Lower lobe of right lung (tissue), 2 donors: ENCODE measurements at regions not wholly inside any gene's neighbourhood (a gene's known extent, or its start where the extent isn't known, plus 50 kb on each side); places are given as distances from the start of the nearest gene placed in this dataset.
A peak's percentile ranks its signal among the peaks of the same experiment; 100 is the strongest.

Source experiments
- ATAC-seq, 2 donors: fragments of 200-7000 bp; cut with Tn5 transposase; one replicate each; pipeline ENCODE4 v1.9.1; 2020 to 2022; ENCODE audit warnings: mild to moderate bottlenecking in 2 of 2, moderate library complexity in 2 of 2
- DNase-seq: peaks from one replicate; pipeline ENCODE4 v3.0.0-alpha.2; 2020
- H3K27ac ChIP-seq: fragments of 200-600 bp; one replicate; pipeline ENCODE4 v1.8.0; 2022
- H3K27me3 ChIP-seq: fragments of 200-600 bp; one replicate; pipeline ENCODE4 v1.8.0; 2022; ENCODE audit warnings: low read depth
- H3K36me3 ChIP-seq: fragments of 200-600 bp; one replicate; pipeline ENCODE4 v1.8.0; 2022; ENCODE audit warnings: mild to moderate bottlenecking
- H3K4me1 ChIP-seq: fragments of 200-600 bp; one replicate; pipeline ENCODE4 v1.8.0; 2022
- H3K4me3 ChIP-seq: fragments of 200-600 bp; one replicate; pipeline ENCODE4 v1.8.0; 2022; ENCODE audit warnings: mild to moderate bottlenecking
- H3K9me3 ChIP-seq: fragments of 200-600 bp; one replicate; pipeline ENCODE4 v1.8.0; 2022
- CTCF ChIP-seq: fragments of 200-600 bp; IDR thresholded peaks from one replicate; pipeline ENCODE4 v1.8.0; 2022; ENCODE audit warnings: antibody characterized with exemption, mild to moderate bottlenecking
- intact Hi-C: fragments of 100-400 bp; cut with DNase I; formaldehyde crosslinking; loops from one replicate; pipeline ENCODE4 v1.11.0; 2022
- donor health status: DM: no; HTN: yes; CAD: no; lungs with severe emphysema.

- intact Hi-C loops, result no loop called here
- ATAC-seq (no peak), DNase-seq (no peak)
- H3K27me3 ChIP-seq, result no peaks in the 10 kb centered on the region
- peak; percentile 42 for TF ChIP-seq CTCF
- no peak overlapping the region for H3K4me3 ChIP-seq
- H3K27ac ChIP-seq, result no peak overlapping the region
- H3K4me1 ChIP-seq, result no peaks in the 10 kb centered on the region
- H3K9me3 ChIP-seq, result no peaks in the 10 kb centered on the region
- H3K36me3 ChIP-seq, result no peaks in the 10 kb centered on the region
These were observed 82.1 kb downstream of the AVPR1A start for GRCh38 chr12:63068857-63069442.

GRCh38 chr12:63066782-63067181 lies 84.2 kb downstream of the AVPR1A start:
- no peak for ATAC-seq
- Histone ChIP-seq H3K36me3 (no peaks in the 10 kb centered on the region), H3K9me3 (no peaks in the 10 kb centered on the region), H3K27me3 (no peaks in the 10 kb centered on the region), H3K4me1 (no peaks in the 10 kb centered on the region), H3K27ac (no peak overlapping the region), H3K4me3 (no peak overlapping the region)
- no peak for DNase-seq
- no peak for TF ChIP-seq CTCF
- intact Hi-C loops, result no loop called here

GRCh38 chr12:63066136-63066535 lies 84.9 kb downstream of the AVPR1A start:
- no peaks in the 10 kb centered on the region for H3K27me3 ChIP-seq
- ATAC-seq, result no peak
- DNase-seq, result no peak
- H3K4me3 ChIP-seq, result no peak overlapping the region
- H3K9me3 ChIP-seq, result no peaks in the 10 kb centered on the region
- no peak for TF ChIP-seq CTCF
- intact Hi-C loops, result no loop called here
- no peak overlapping the region for H3K27ac ChIP-seq
- H3K4me1 ChIP-seq, result no peaks in the 10 kb centered on the region
- no peaks in the 10 kb centered on the region for H3K36me3 ChIP-seq

- H3K27me3 ChIP-seq, result no peaks in the 10 kb centered on the region
- intact Hi-C loops, result no loop called here
- TF ChIP-seq CTCF, result no peak
- no peak for ATAC-seq
- DNase-seq, result no peak
- no peaks in the 10 kb centered on the region for H3K36me3 ChIP-seq
- H3K4me3 ChIP-seq, result no peak overlapping the region
- H3K9me3 ChIP-seq, result no peaks in the 10 kb centered on the region
- no peaks in the 10 kb centered on the region for H3K4me1 ChIP-seq
- no peak overlapping the region for H3K27ac ChIP-seq
These were observed 86.9 kb downstream of the AVPR1A start for GRCh38 chr12:63064080-63064479.

GRCh38 chr12:63056649-63057048 lies 94.4 kb downstream of the AVPR1A start:
- DNase-seq, result no peak
- H3K36me3 ChIP-seq, result no peaks in the 10 kb centered on the region
- no peaks in the 10 kb centered on the region for H3K27me3 ChIP-seq
- ATAC-seq, result no peak
- no peak overlapping the region for H3K27ac ChIP-seq
- no peak overlapping the region for H3K4me3 ChIP-seq
- no peak for TF ChIP-seq CTCF
- no peaks in the 10 kb centered on the region for H3K9me3 ChIP-seq
- H3K4me1 ChIP-seq, result no peaks in the 10 kb centered on the region
- intact Hi-C loops, result no loop called here

GRCh38 chr12:63052696-63053095 lies 98.3 kb downstream of the AVPR1A start:
- no peaks in the 10 kb centered on the region for H3K36me3 ChIP-seq
- H3K4me1 ChIP-seq, result no peaks in the 10 kb centered on the region
- H3K4me3 ChIP-seq, result no peak overlapping the region
- H3K27ac ChIP-seq, result no peak overlapping the region
- no peaks in the 10 kb centered on the region for H3K27me3 ChIP-seq
- ATAC-seq, result no peak
- no peaks in the 10 kb centered on the region for H3K9me3 ChIP-seq
- no peak for TF ChIP-seq CTCF
- no peak for DNase-seq
- intact Hi-C loops, result no loop called here
